ENCODE measurements at regions not wholly inside any gene's neighbourhood (a gene's known extent, or its start where the extent isn't known, plus 50 kb on each side); places are given as distances from the start of the nearest gene placed in this dataset.

- TF ChIP-seq, protein P1, sequence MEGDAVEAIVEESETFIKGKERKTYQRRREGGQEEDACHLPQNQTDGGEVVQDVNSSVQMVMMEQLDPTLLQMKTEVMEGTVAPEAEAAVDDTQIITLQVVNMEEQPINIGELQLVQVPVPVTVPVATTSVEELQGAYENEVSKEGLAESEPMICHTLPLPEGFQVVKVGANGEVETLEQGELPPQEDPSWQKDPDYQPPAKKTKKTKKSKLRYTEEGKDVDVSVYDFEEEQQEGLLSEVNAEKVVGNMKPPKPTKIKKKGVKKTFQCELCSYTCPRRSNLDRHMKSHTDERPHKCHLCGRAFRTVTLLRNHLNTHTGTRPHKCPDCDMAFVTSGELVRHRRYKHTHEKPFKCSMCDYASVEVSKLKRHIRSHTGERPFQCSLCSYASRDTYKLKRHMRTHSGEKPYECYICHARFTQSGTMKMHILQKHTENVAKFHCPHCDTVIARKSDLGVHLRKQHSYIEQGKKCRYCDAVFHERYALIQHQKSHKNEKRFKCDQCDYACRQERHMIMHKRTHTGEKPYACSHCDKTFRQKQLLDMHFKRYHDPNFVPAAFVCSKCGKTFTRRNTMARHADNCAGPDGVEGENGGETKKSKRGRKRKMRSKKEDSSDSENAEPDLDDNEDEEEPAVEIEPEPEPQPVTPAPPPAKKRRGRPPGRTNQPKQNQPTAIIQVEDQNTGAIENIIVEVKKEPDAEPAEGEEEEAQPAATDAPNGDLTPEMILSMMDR (IDR thresholded peaks at IDR 0.05; ENCODE audit: low read depth, low read length, missing control alignments) = no peak
- H3K36me3 ChIP-seq (replicated peaks) = no peaks in the 10 kb centered on the region
- DNase-seq = no peak
- in situ Hi-C loops (cut with HindIII; ENCODE audit: low pct_ligation_motif_present, low sequenced_read_pairs) = no loop called here
- no peak overlapping the region for H3K27ac ChIP-seq
- H3K4me3 ChIP-seq (ENCODE audit: low read depth, low read length) = no peak overlapping the region
- H3K27me3 ChIP-seq (replicated peaks) = no peaks in the 10 kb centered on the region
These were observed 91.1 kb downstream of the HLX start for GRCh38 chr1:220970311-220970710.

DNA sequence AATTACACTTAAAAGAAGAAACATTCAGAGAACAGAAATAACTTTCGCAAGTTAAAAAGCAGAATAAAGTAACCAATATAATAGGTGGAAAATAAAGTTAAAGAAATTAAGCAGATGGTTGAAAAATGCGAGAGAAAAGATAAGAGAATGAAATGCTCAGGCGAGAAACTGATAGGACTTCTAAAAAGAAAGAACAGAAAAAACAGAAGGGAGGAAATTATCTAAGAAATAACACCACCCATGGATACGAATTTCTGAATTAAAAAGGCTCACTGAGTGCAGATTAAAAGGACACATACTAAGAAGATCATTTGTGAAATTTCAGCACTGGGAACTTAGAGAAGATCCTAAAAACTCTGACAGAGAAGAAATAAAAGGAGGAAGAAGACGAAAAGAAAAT lies 92.0 kb downstream of the HLX start:
- no peak overlapping the region for H3K4me3 ChIP-seq (ENCODE audit: low read depth, low read length)
- no peaks in the 10 kb centered on the region for H3K27me3 ChIP-seq (replicated peaks)
- TF ChIP-seq, protein P1 (IDR thresholded peaks at IDR 0.05; ENCODE audit: low read depth, low read length, missing control alignments) = no peak
- no peak overlapping the region for H3K27ac ChIP-seq
- DNase-seq = no peak
- in situ Hi-C loops (cut with HindIII; ENCODE audit: low pct_ligation_motif_present, low sequenced_read_pairs) = no loop called here
- H3K36me3 ChIP-seq (replicated peaks) = no peaks in the 10 kb centered on the region

DNA sequence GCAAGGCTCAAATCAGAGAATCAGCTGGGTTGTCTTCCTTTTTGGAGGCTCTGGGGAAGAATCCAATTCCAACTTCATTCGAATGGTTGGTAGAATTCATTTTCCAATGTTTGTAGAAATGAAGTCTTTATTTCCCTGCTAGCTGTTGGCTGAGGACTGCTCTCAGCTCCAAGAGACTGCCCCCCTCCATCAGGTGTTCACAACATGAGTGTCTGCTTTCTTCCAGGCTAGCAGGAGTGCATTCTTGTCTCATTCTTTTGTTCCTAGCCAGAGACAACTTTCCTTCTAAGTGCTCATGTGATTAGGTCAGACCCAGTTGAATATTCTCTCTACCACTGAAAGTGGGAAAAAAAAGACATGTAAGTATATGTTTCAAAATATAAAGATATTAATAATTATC lies 95.2 kb downstream of the HLX start:
- in situ Hi-C loops (cut with HindIII; ENCODE audit: low pct_ligation_motif_present, low sequenced_read_pairs) = no loop called here
- H3K27ac ChIP-seq = no peak overlapping the region
- no peaks in the 10 kb centered on the region for H3K27me3 ChIP-seq (replicated peaks)
- no peaks in the 10 kb centered on the region for H3K36me3 ChIP-seq (replicated peaks)
- H3K4me3 ChIP-seq (ENCODE audit: low read depth, low read length) = no peak overlapping the region
- TF ChIP-seq, protein P1 (IDR thresholded peaks at IDR 0.05; ENCODE audit: low read depth, low read length, missing control alignments) = no peak
- DNase-seq = no peak

- in situ Hi-C loops (cut with HindIII; ENCODE audit: low pct_ligation_motif_present, low sequenced_read_pairs) = no loop called here
These were observed 97.1 kb downstream of the HLX start for GRCh38 chr1:220976390-220976789.

DNA sequence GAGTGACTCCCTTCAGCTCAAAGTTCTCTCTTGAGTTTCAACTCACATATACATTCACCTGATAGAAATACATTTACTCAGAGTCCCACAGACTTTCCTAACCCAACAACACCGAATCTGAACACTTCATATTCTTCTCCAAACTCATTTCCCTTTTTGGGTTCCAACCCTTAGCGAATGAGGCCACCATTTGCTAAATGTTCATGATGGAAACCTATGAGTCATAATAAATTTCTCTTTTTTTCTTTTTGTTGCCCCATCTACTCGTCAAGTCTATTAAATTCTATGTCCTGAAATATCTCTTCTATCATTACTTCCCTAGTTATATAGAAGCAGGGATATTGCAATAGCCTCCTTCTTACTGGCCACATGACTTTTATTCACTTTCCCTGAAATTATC lies 100.1 kb downstream of the HLX start:
- no peak overlapping the region for H3K27ac ChIP-seq
- TF ChIP-seq, protein P1 (IDR thresholded peaks at IDR 0.05; ENCODE audit: low read depth, low read length, missing control alignments) = no peak
- DNase-seq = no peak

More at GRCh38 chr1:220976390-220976789, 97.1 kb downstream of the HLX start:
- Histone ChIP-seq H3K27ac (no peak overlapping the region), H3K27me3 (replicated peaks) (no peaks in the 10 kb centered on the region), H3K4me3 (ENCODE audit: low read depth, low read length) (no peak overlapping the region), H3K36me3 (replicated peaks) (no peaks in the 10 kb centered on the region)
- TF ChIP-seq, protein P1 (IDR thresholded peaks at IDR 0.05; ENCODE audit: low read depth, low read length, missing control alignments) = no peak
- no peak for DNase-seq

DNA sequence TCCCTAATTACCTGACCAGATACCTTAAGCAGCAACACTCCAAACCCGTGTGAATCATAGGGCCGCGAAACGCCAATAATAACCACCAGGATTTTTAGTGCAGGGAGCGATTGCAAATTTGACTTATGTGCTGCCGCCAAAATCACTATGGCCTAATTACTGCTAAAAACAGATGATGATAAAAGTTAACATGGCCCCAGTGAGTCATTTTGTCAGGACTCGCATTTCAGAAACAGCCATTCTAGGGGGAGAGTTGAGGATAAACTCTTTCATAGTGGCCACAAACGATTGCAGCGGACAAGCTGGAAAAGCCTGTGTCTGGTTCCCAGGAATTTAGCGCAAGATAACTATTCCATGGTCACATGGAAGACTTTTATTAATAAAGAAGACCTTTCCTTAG lies 103.4 kb downstream of the HLX start:
- no peak for DNase-seq
- Histone ChIP-seq H3K36me3 (replicated peaks) (no peaks in the 10 kb centered on the region), H3K27me3 (replicated peaks) (no peaks in the 10 kb centered on the region), H3K27ac (no peak overlapping the region), H3K4me3 (ENCODE audit: low read depth, low read length) (no peak overlapping the region)
- TF ChIP-seq, protein P1 (IDR thresholded peaks at IDR 0.05; ENCODE audit: low read depth, low read length, missing control alignments) = no peak
- in situ Hi-C loops (cut with HindIII; ENCODE audit: low pct_ligation_motif_present, low sequenced_read_pairs) = no loop called here

More for the DNA sequence above, 100.1 kb downstream of the HLX start:
- no peaks in the 10 kb centered on the region for H3K36me3 ChIP-seq (replicated peaks)
- in situ Hi-C loops (cut with HindIII; ENCODE audit: low pct_ligation_motif_present, low sequenced_read_pairs) = no loop called here
- no peak overlapping the region for H3K4me3 ChIP-seq (ENCODE audit: low read depth, low read length)
- no peaks in the 10 kb centered on the region for H3K27me3 ChIP-seq (replicated peaks)
